GM12878 (cell line): ENCODE measurements at regions not wholly inside any gene's neighbourhood (a gene's known extent, or its start where the extent isn't known, plus 50 kb on each side); places are given as distances from the start of the nearest gene placed in this dataset.
A peak's percentile ranks its signal among the peaks of the same experiment; 100 is the strongest.

Source experiments
- ATF3 ChIP-seq: IDR thresholded peaks from 2 replicates; pipeline ENCODE4 v1.6.1; 2011; ENCODE audit warnings: low read depth, mild to moderate bottlenecking, low read length, moderate library complexity, borderline replicate concordance; ENCODE audit errors: extremely low read depth
- BCL11A ChIP-seq: IDR thresholded peaks from 2 replicates; pipeline ENCODE4 v1.6.1; 2011; ENCODE audit warnings: low read depth, low read length
- CBX3 ChIP-seq: fragments of 200-600 bp; sonication (generic); IDR thresholded peaks from 2 replicates; pipeline ENCODE4 v1.6.1; 2016; ENCODE audit warnings: low read depth, borderline replicate concordance
- E2F8 ChIP-seq: fragments of 450-650 bp; IDR thresholded peaks from 2 replicates; pipeline ENCODE4 v1.6.1; 2018; ENCODE audit warnings: mild to moderate bottlenecking, low read depth, moderate library complexity; ENCODE audit not compliant: partially characterized antibody
- E4F1 ChIP-seq: fragments of 450-650 bp; IDR thresholded peaks from 2 replicates; pipeline ENCODE4 v1.6.1; 2018; ENCODE audit warnings: borderline replicate concordance, mild to moderate bottlenecking; ENCODE audit not compliant: partially characterized antibody
- GATAD2B ChIP-seq: fragments of 450-650 bp; conservative IDR thresholded peaks from 2 replicates; pipeline ENCODE4 v1.6.1; 2017; ENCODE audit warnings: low read depth, mild to moderate bottlenecking, moderate library complexity
- IKZF1 ChIP-seq: fragments of 450-650 bp; conservative IDR thresholded peaks from 2 replicates; pipeline ENCODE4 v1.6.1; 2017; ENCODE audit warnings: antibody characterized with exemption, mild to moderate bottlenecking
- KAT2A ChIP-seq: conservative IDR thresholded peaks from 2 replicates; pipeline ENCODE4 v1.6.1; 2011; ENCODE audit warnings: low read depth, low read length; ENCODE audit not compliant: control insufficient read depth
- LARP7 ChIP-seq: fragments of 450-650 bp; IDR thresholded peaks from 2 replicates; pipeline ENCODE4 v1.6.1; 2017; ENCODE audit warnings: mild to moderate bottlenecking
- MEF2B ChIP-seq: fragments of 450-650 bp; IDR thresholded peaks from 2 replicates; pipeline ENCODE4 v1.6.1; 2018; ENCODE audit warnings: mild to moderate bottlenecking, moderate library complexity; ENCODE audit not compliant: partially characterized antibody, poor library complexity, severe bottlenecking
- PBX3 ChIP-seq: IDR thresholded peaks from 2 replicates; pipeline ENCODE4 v1.6.1; 2011; ENCODE audit warnings: mild to moderate bottlenecking, low read depth, low read length, moderate library complexity; ENCODE audit not compliant: insufficient replicate concordance
- POLR2A ChIP-seq: IDR thresholded peaks from 2 replicates; pipeline ENCODE4 v1.6.1; 2011; ENCODE audit warnings: low read depth, mild to moderate bottlenecking, low read length
- RCOR1 ChIP-seq: conservative IDR thresholded peaks from 2 replicates; pipeline ENCODE4 v1.6.1; 2012; ENCODE audit warnings: low read depth, low read length, improper control_type of control experiment
- RFX5 ChIP-seq: IDR thresholded peaks from 2 replicates; pipeline ENCODE4 v1.6.1; 2011; ENCODE audit warnings: low read depth, low read length, improper control_type of control experiment
- SRF ChIP-seq, 2 experiments: IDR thresholded peaks; 2 replicates each; pipeline ENCODE4 v1.6.1; 2011; ENCODE audit warnings: low read depth in 2 of 2, low read length in 2 of 2, mild to moderate bottlenecking in 1 of 2, moderate library complexity in 1 of 2
- ZNF687 ChIP-seq: fragments of 450-650 bp; IDR thresholded peaks from 2 replicates; pipeline ENCODE4 v1.6.1; 2017; ENCODE audit warnings: mild to moderate bottlenecking, moderate library complexity
- TF ChIP-seq, protein P1 (sequence below): fragments of 450-650 bp; IDR thresholded peaks from 2 replicates; pipeline ENCODE4 v1.6.1; 2017; ENCODE audit warnings: low read depth, mild to moderate bottlenecking, moderate library complexity

DNA sequence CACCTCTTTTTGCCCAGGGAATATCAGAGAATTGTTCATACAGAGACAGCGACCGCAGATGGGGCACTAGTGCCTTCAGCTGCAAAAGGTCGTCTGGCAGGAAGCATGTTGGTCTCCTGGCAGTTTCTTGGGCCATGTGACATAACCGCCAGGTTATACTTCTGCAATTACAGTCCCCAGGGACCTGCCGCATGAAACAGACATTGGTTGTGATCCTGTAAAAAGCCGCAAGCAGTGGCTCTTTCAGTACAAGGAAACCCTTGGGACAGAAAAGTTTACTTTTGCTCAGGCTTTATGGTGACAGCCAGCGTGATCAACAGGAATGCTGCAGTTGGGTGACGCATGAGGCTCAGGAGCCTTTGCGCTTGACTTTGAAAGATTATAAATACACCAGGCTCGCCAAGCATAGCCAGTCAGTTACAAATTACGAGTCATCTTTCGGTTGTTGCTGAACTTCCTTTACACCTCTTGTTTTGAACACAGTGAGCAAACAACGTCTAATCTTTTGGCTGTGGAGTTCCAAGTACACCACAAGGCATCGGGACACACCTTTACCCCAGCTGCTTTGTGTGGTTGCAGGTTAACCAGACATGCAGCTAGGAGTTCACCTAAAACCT is 50.5 kb upstream of the UBE2L5 start (continued):
- TF ChIP-seq, protein P1, sequence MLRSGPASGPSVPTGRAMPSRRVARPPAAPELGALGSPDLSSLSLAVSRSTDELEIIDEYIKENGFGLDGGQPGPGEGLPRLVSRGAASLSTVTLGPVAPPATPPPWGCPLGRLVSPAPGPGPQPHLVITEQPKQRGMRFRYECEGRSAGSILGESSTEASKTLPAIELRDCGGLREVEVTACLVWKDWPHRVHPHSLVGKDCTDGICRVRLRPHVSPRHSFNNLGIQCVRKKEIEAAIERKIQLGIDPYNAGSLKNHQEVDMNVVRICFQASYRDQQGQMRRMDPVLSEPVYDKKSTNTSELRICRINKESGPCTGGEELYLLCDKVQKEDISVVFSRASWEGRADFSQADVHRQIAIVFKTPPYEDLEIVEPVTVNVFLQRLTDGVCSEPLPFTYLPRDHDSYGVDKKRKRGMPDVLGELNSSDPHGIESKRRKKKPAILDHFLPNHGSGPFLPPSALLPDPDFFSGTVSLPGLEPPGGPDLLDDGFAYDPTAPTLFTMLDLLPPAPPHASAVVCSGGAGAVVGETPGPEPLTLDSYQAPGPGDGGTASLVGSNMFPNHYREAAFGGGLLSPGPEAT, result peak; percentile 97
- TF ChIP-seq MEF2B (peak; percentile 100), LARP7 (no peak), ZNF687 (peak; percentile 94), POLR2A (no peak), SRF (IDR thresholded peaks at IDR 0.05; ENCODE audit: low read depth in 2 of 2, low read length in 2 of 2) (no peak), BCL11A (peak; percentile 80), KAT2A (no peak), RCOR1 (peak; percentile 47; the same call in 1 of the 2 replicates), E2F8 (peak; percentile 81), IKZF1 (peak; percentile 99), GATAD2B (peak; percentile 94), CBX3 (no peak), PBX3 (no peak), RFX5 (no peak), ATF3 (peak; percentile 52; the same call in 1 of the 2 replicates), E4F1 (peak; percentile 32)
